ENCODE measurements at regions not wholly inside any gene's neighbourhood (a gene's known extent, or its start where the extent isn't known, plus 50 kb on each side); places are given as distances from the start of the nearest gene placed in this dataset.
"Not testable (repeated sequence)": the region's sequence is repeated elsewhere in the genome, so short reads cannot be mapped to it uniquely, and the experiment has no call there.

DNA sequence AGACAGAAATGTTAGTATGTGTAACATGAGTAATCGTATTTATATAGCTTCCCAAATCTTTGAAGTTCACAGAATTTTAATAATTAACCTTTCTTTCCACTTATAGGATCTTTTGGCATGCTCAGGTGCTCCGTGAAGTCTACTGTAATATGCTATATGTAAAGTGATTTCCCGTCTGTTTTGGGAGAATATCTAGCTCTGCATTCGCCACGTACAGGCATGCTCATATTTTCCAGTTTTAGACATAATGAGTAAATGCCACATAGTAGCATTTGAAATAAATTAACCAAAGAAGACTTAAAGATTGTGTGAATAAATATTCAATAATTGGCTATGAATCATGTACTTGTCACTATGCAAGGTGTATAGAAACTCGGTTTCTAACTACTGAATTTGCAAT is 189.0 kb upstream of the CSNK1A1L start:
- TF ChIP-seq CTCF (IDR thresholded peaks at IDR 0.05; ENCODE audit: low read depth, low read length): no peak
- DNase-seq (ENCODE audit: extremely low read depth, low read depth): no peak

DNA sequence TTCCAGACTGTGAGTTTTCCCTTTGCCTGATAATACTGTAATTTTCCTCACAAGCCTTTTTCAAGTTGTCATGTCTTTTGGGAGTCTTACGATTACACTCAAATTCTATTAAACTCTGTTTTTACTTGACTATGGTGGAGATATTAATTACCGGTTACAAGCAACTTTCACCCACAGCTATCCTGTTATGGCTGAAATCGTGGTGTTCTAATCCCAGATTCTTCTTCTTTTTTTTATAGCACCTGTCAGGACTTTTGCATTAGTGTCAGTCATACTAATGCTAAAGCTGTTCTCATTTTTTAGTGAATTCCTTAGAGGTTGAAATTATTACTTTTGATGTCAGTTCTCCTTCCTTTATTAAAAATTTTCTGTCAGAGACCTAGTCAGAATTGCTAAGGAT is 187.8 kb upstream of the CSNK1A1L start:
- no peak for TF ChIP-seq CTCF (IDR thresholded peaks at IDR 0.05; ENCODE audit: low read depth, low read length)
- no peak for DNase-seq (ENCODE audit: extremely low read depth, low read depth)

- no peak for TF ChIP-seq CTCF (IDR thresholded peaks at IDR 0.05; ENCODE audit: low read depth, low read length)
- no peak for DNase-seq (ENCODE audit: extremely low read depth, low read depth)
Measured at GRCh38 chr13:37290716-37291505, 185.4 kb upstream of the CSNK1A1L start.

DNA sequence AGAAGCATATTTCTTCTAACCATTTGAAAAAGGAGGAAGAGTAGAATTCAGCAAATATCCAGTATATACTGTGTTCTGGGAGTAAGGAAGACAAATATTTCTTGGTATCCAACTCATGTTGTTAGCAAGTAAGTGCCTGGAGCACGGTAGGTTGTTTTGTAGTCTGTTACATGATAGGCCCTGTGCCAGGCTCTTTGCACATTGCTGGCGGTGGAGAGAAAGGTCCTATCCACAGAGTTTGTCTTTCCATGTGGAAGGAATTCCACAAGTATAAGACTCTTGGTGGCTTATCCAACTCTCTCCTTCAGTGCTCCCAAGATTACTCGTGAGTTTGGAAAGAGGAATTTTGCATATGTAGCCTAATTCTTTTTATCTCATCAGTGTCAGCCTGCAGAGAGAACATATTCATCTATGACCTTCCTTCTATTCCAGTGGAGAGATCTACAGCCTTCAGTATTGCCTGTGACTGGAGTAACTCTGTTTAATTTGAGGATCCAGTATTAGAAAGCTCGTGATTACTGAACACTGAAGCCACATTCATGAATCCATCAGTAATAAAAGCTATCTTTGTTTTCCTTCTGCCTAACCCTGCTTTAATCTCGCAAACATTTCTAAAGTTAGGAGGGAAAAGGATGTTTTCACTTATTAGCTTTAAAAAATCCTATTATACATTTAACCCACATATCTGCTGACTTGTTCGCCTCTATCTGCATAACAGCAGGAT is 183.9 kb upstream of the CSNK1A1L start:
- no peak for TF ChIP-seq CTCF (IDR thresholded peaks at IDR 0.05; ENCODE audit: low read depth, low read length)
- no peak for DNase-seq (ENCODE audit: extremely low read depth, low read depth)

DNA sequence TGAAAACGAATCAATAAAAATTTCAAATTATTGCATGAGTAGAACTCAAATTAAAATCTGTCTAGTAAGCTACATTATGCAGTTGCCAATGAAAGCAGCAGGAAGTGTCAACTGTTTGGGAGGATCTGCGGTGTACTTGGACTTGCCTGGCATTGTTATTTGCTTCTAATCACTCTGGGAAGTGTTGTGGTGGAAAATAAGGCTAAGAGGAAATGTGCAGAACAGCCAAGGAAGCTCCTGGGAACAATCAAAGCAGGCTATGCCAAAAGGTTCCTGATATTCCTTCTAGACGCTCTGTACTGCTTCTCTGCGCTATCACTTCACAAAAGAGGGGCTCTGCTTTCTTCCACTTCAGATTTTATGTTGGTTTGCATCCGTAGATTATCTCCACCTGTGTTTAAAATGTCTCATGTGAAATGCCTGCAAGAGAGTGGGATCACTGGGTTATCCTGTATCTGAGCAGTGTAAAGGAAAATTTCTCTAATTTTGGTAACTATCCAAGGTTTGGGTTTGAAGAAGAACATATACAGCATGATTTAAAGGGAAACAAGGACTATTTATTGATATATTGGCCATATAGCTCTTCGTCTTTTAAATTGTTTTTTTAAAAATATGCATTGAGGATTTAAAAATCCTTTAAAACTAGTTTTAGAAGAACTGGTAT is 182.7 kb upstream of the CSNK1A1L start:
- no peak for TF ChIP-seq CTCF (IDR thresholded peaks at IDR 0.05; ENCODE audit: low read depth, low read length)
- DNase-seq (ENCODE audit: extremely low read depth, low read depth): no peak

DNA sequence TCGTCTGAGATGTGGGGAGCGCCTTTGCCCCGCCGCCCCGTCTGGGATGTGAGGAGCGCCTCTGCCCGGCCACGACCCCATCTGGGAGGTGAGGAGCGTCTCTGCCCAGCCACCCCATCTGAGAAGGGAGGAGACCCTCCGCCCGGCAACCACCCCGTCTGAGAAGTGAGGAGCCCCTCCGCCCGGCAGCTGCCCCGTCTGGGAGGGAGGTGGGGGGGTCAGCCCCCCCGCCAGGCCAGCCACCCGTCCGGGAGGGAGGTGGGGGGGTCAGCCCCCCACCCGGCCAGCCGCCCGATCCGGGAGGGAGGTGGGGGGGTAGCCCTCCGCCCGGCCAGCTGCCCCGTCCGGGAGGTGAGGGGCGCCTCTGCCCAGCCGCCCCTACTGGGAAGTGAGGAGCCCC is 174.8 kb upstream of the CSNK1A1L start:
- DNase-seq (ENCODE audit: extremely low read depth, low read depth): not testable (repeated sequence)

GRCh38 chr13:37277435-37278144 is 172.1 kb upstream of the CSNK1A1L start:
- no peak for DNase-seq (ENCODE audit: extremely low read depth, low read depth)
- no peak for TF ChIP-seq CTCF (IDR thresholded peaks at IDR 0.05; ENCODE audit: low read depth, low read length)
